Stimulated activated CD4-positive, alpha-beta T cell treated with anti-CD3 and anti-CD28 coated beads, Interleukin-1b, Interleukin-23, amount 100 ng/mL, for 4 hours (primary cell): ENCODE measurements at regions not wholly inside any gene's neighbourhood (a gene's known extent, or its start where the extent isn't known, plus 50 kb on each side); places are given as distances from the start of the nearest gene placed in this dataset.

ENCODE experiments used
- DNase-seq, 2 donors: peaks; one replicate each; pipeline ENCODE4 v3.0.0-alpha.2; 2020; ENCODE audit warnings: low read depth in 2 of 2

GRCh38 chr6:44500074-44500473, 112.6 kb downstream of the CDC5L start:
- no peak for DNase-seq

GRCh38 chr6:44503471-44503870, 116.0 kb downstream of the CDC5L start:
- no peak for DNase-seq

- no peak for DNase-seq
Observed at GRCh38 chr6:44504301-44504791, 116.8 kb downstream of the CDC5L start.

GRCh38 chr6:44505751-44506150, 118.2 kb downstream of the CDC5L start:
- DNase-seq: no peak

- no peak for DNase-seq
Observed at GRCh38 chr6:44507014-44507413, 119.5 kb downstream of the CDC5L start.

- DNase-seq: no peak
Observed at GRCh38 chr6:44508646-44509045, 121.1 kb downstream of the CDC5L start.

GRCh38 chr6:44511126-44511525, 123.6 kb downstream of the CDC5L start:
- DNase-seq: no peak

- DNase-seq: no peak
Observed at GRCh38 chr6:44512868-44513741, 125.6 kb downstream of the CDC5L start.

GRCh38 chr6:44514085-44514484, 126.6 kb downstream of the CDC5L start:
- DNase-seq: no peak

GRCh38 chr6:44514576-44515193, 127.2 kb downstream of the CDC5L start:
- DNase-seq: no peak

- no peak for DNase-seq
Observed at GRCh38 chr6:44522871-44523270, 135.4 kb downstream of the CDC5L start.

- no peak for DNase-seq
Observed at GRCh38 chr6:44524476-44525227, 137.1 kb downstream of the CDC5L start.

GRCh38 chr6:44525761-44526351, 138.3 kb downstream of the CDC5L start:
- no peak for DNase-seq

- DNase-seq: no peak
Observed at GRCh38 chr6:44527181-44527580, 139.7 kb downstream of the CDC5L start.

- DNase-seq: no peak
Observed at GRCh38 chr6:44527583-44528369, 140.3 kb downstream of the CDC5L start.

- no peak for DNase-seq
Observed at GRCh38 chr6:44528370-44528644, 140.8 kb downstream of the CDC5L start.

GRCh38 chr6:44528716-44529115, 141.2 kb downstream of the CDC5L start:
- DNase-seq: no peak

GRCh38 chr6:44529146-44529905, 141.8 kb downstream of the CDC5L start:
- DNase-seq: no peak

- DNase-seq: no peak
Observed at GRCh38 chr6:44530209-44530909, 142.9 kb downstream of the CDC5L start.

- DNase-seq: no peak
Observed at GRCh38 chr6:44530910-44531234, 143.4 kb downstream of the CDC5L start.
